ENCODE measurements at regions not wholly inside any gene's neighbourhood (a gene's known extent, or its start where the extent isn't known, plus 50 kb on each side); places are given as distances from the start of the nearest gene placed in this dataset.

- TF ChIP-seq CTCF (conservative IDR thresholded peaks at IDR 0.05; ENCODE audit: low read length) (no peak), EZH2phosphoT487 (IDR thresholded peaks at IDR 0.05; ENCODE audit: borderline replicate concordance, low read depth, low read length) (no peak)
Observed at GRCh38 chr20:52429029-52429428, 237.4 kb upstream of the ZFP64 start.
